NT2/D1 (cell line): ENCODE measurements at regions not wholly inside any gene's neighbourhood (a gene's known extent, or its start where the extent isn't known, plus 50 kb on each side); places are given as distances from the start of the nearest gene placed in this dataset.

Experiments used
- DNase-seq: peaks from one replicate; pipeline ENCODE4 v3.0.0-alpha.2; 2011; ENCODE audit warnings: low read depth, low spot score
- H3K27me3 ChIP-seq: 2 replicates; pipeline ENCODE4 v1.6.0; 2011; ENCODE audit warnings: mild to moderate bottlenecking; ENCODE audit not compliant: insufficient read length, insufficient read depth
- H3K36me3 ChIP-seq: 2 replicates; pipeline ENCODE4 v1.6.1; 2011; ENCODE audit warnings: mild to moderate bottlenecking, low read length, mixed read lengths; ENCODE audit not compliant: insufficient read depth, insufficient read length
- H3K4me1 ChIP-seq: 2 replicates; pipeline ENCODE4 v1.5.1; 2011; ENCODE audit not compliant: insufficient read depth, insufficient read length
- H3K4me3 ChIP-seq: 2 replicates; pipeline ENCODE4 v1.5.1; 2011; ENCODE audit warnings: low read depth; ENCODE audit not compliant: insufficient read length
- H3K9ac ChIP-seq: 2 replicates; pipeline ENCODE4 v1.6.0; 2011; ENCODE audit warnings: low read depth; ENCODE audit not compliant: insufficient read length
- H3K9me3 ChIP-seq: 2 replicates; pipeline ENCODE4 v1.5.1; 2011; ENCODE audit warnings: mild to moderate bottlenecking, low read length; ENCODE audit not compliant: insufficient read depth
- SUZ12 ChIP-seq: IDR thresholded peaks from 2 replicates; pipeline ENCODE4 v1.6.1; 2011; ENCODE audit not compliant: insufficient read length, insufficient read depth; ENCODE audit errors: extremely low read depth
- YY1 ChIP-seq: IDR thresholded peaks from 2 replicates; pipeline ENCODE4 v1.6.1; 2011; ENCODE audit not compliant: insufficient read length, insufficient read depth
- ZNF274 ChIP-seq: IDR thresholded peaks from 2 replicates; pipeline ENCODE4 v1.6.1; 2011; ENCODE audit warnings: mild to moderate bottlenecking, low read depth, low read length

DNA sequence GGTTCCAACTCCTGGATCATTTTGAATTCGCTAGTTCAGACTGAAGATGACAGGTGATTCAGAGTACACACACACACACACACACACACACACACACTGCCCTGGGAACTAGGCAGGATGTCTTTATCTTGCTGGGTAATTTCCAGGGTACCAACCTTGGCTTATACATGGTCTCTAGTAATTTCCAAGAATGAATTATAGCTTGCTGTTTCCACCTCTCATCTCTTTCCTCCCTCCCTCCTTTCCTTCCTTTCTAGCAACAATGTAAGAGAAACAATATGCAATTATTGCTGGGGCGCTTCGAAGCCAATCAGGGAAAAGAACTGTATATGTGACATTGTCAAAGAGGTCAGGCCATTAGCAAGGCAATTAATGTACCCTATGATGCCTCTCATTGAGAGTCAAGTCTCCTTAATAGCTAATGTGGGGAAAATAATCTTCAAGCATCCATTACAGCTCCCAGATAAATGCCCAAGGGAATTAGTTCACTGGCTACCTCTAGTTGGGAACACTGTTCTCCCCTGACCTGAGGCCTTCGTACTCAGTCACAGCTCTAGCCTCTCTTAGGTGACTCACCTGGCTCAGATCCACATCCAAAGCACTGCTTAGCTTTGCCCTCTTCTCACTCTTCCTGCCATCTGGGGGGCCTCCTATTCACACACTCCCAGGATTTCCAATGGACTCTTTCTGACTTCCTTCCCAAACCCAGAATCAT is 311.5 kb downstream of the PPP1R2C start:
- Histone ChIP-seq H3K9me3 (no peaks in the 10 kb centered on the region), H3K4me1 (no peaks in the 10 kb centered on the region), H3K36me3 (no peaks in the 10 kb centered on the region), H3K9ac (no peak overlapping the region), H3K4me3 (no peak overlapping the region), H3K27me3 (no peaks in the 10 kb centered on the region)
- DNase-seq = no peak
- TF ChIP-seq ZNF274 (no peak), YY1 (no peak), SUZ12 (no peak)

DNA sequence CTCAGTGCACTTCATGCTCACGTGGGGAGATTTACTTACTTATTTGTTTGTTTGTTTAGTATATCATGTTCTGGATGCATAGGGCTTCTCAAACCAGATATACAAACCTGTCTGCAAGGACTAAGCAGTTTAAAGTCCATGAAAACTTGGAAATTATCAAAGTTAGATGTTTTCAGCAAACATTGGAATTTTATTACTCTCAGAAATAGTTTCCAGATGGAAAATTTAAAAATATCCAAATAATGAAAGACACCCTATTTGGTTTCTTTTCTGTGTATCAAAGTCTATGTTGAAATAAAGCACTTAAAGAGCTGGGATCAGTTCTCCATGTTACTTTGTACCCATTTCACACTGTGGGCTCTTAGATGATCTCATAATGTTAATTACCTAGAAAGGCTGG is 312.1 kb downstream of the PPP1R2C start:
- Histone ChIP-seq H3K9me3 (no peaks in the 10 kb centered on the region), H3K4me3 (no peak overlapping the region), H3K27me3 (no peaks in the 10 kb centered on the region), H3K4me1 (no peaks in the 10 kb centered on the region), H3K36me3 (no peaks in the 10 kb centered on the region), H3K9ac (no peak overlapping the region)
- DNase-seq = no peak
- TF ChIP-seq ZNF274 (no peak), YY1 (no peak)

DNA sequence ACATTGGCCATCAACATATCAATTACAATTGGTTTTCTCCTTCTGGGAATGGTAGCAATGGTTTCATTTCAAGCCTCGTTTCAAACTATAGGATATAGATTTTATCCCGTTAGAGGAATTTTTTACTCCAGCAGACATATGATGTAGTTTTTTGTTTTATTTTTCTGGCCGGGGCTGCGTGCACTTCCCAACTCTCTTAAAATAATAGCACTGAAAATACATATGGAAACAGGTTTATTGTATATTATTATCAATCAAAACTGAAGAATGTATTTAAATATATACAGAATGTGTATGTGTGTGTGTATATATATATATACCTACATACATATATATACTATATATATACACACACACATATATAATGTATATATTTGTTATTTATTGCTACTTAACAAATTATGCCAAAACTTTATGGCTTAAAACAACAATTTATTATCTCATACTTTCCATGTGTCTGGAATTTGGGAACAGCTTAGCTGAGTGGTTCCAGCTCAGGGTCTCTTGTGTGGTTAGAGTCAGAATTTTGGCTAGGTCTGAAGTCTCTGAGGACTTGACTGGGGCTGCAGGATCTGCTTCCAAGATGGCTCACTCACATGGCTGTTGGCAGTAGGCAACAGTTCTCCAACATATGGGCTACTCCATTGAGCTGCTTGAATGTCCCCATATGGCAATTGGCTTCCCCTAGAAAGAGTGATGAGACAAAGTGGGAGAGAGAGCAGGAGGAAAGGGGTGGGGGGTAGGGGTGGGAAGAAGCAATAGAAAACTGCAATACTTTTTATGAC is 314.1 kb downstream of the PPP1R2C start:
- H3K9ac ChIP-seq = no peak overlapping the region
- TF ChIP-seq SUZ12 (no peak), ZNF274 (no peak), YY1 (no peak)
- no peaks in the 10 kb centered on the region for H3K4me1 ChIP-seq
- DNase-seq = no peak
- H3K36me3 ChIP-seq = no peaks in the 10 kb centered on the region
- H3K9me3 ChIP-seq = no peaks in the 10 kb centered on the region
- no peak overlapping the region for H3K4me3 ChIP-seq
- H3K27me3 ChIP-seq = no peaks in the 10 kb centered on the region

DNA sequence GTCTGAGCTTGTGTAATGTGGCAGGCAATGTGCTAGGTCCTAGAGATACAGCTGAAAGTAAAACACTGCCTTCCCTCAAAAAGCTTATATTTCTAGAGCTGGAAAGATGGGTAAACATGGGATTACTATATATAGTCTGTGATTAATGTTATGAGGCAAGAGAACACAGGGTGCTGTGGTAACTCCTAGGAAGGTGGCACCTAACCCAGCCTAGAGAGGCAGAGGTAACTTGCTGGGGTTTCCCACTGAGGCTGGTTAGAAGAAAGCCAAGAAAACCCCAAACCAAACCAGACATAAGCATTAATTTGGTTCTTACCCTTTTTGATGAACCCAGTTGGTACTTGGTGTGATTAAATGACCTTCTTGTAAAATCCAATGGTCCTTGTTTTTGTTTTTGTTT is 315.0 kb downstream of the PPP1R2C start:
- H3K9me3 ChIP-seq = no peaks in the 10 kb centered on the region
- no peak overlapping the region for H3K9ac ChIP-seq
- no peak for TF ChIP-seq YY1
- TF ChIP-seq SUZ12 = no peak
- TF ChIP-seq ZNF274 = no peak
- no peaks in the 10 kb centered on the region for H3K4me1 ChIP-seq
- no peaks in the 10 kb centered on the region for H3K27me3 ChIP-seq
- no peaks in the 10 kb centered on the region for H3K36me3 ChIP-seq
- no peak overlapping the region for H3K4me3 ChIP-seq
- DNase-seq = no peak

DNA sequence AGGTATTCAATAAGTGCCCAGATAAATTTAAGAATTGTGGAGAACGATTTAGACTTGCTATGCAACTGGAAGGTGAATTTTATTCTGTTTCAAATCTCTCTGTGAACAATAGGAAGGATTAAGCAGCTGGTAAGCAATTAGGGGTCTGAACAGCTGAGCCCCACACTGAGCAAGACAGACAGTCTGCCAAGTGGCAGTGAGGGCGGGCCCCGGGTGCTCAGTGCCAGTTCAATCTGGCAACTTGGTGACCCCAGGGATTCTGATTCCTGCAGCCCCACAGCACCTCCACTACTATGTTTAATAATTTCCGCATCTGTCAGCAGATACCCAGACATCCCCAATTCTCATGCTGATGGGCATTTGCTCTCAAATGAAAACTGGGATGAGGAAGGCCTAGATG is 317.3 kb downstream of the PPP1R2C start:
- no peak for DNase-seq
- no peak overlapping the region for H3K9ac ChIP-seq
- no peaks in the 10 kb centered on the region for H3K36me3 ChIP-seq
- H3K27me3 ChIP-seq = no peaks in the 10 kb centered on the region
- H3K4me1 ChIP-seq = no peaks in the 10 kb centered on the region
- H3K4me3 ChIP-seq = no peak overlapping the region
- no peak for TF ChIP-seq YY1
- H3K9me3 ChIP-seq = no peaks in the 10 kb centered on the region

DNA sequence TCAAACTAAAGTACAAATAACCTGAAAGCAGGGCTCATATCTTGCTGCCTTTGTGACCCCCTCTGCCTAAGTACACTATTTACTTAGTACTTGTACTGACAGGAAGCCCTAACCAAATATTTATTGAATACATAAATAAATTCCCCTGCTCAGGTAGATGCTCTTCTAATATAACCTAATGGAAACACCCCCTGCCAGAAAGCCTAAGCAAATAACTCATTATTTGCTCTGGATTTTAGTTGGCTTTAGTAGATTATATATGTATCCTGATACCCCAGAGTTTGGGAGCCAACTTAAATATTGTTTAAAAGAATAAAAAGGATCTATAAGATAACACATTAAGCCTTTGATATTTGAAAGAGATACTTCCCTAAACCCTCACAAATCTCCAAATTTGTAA is 318.2 kb downstream of the PPP1R2C start:
- no peaks in the 10 kb centered on the region for H3K36me3 ChIP-seq
- no peak overlapping the region for H3K4me3 ChIP-seq
- H3K9ac ChIP-seq = no peak overlapping the region
- TF ChIP-seq YY1 (no peak), SUZ12 (no peak), ZNF274 (no peak)
- no peaks in the 10 kb centered on the region for H3K9me3 ChIP-seq
- H3K27me3 ChIP-seq = no peaks in the 10 kb centered on the region
- H3K4me1 ChIP-seq = no peaks in the 10 kb centered on the region
- DNase-seq = no peak

DNA sequence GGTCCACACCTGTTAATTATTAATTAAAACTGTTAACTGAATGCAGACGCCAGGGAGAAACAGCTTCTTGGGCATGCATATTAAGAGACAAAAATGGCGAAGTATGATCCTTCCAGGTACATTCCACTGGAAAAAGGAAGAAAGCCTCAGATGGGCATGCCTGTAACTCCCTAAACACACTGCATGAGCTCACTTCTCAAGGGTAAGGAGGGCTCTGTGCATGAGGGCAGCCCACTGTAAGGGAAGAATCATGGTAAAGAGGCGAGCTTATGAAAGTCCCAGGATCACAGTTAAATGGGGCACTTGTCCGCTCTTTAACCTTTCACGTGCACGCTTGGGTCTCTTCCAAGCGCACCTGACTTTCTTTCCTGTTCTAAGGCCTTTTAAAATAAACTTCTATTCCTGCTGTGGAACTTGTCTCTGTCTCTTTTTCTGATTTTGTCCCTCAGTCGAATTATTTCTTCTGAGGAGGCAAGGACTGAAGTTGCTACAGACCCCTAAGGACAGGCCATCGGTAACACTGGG is 321.7 kb downstream of the PPP1R2C start:
- Histone ChIP-seq H3K27me3 (no peaks in the 10 kb centered on the region), H3K4me1 (no peaks in the 10 kb centered on the region), H3K36me3 (no peaks in the 10 kb centered on the region), H3K4me3 (no peak overlapping the region), H3K9me3 (no peaks in the 10 kb centered on the region), H3K9ac (no peak overlapping the region)
- DNase-seq = no peak
- TF ChIP-seq ZNF274 (no peak), YY1 (no peak), SUZ12 (no peak)
